Right cardiac atrium (tissue), 5 donors: ENCODE measurements at regions not wholly inside any gene's neighbourhood (a gene's known extent, or its start where the extent isn't known, plus 50 kb on each side); places are given as distances from the start of the nearest gene placed in this dataset.

Experiments
- ATAC-seq, 2 donors: fragments of 200-7000 bp; cut with Tn5 transposase; one replicate each; pipeline versions ENCODE4 v1.8.0 to v1.9.1; 2020; ENCODE audit warnings: moderate library complexity in 2 of 2, mild to moderate bottlenecking in 1 of 2
- DNase-seq, 3 donors: peaks; one replicate each; pipeline ENCODE4 v3.0.0-alpha.2; 2020
- H3K27ac ChIP-seq: one replicate; pipeline ENCODE4 v1.5.1; 2013; ENCODE audit warnings: mild to moderate bottlenecking, low read length, control low read depth, moderate library complexity
- H3K27me3 ChIP-seq: one replicate; pipeline ENCODE4 v1.6.1; 2013; ENCODE audit not compliant: control insufficient read depth, insufficient read depth
- H3K4me1 ChIP-seq: one replicate; pipeline ENCODE4 v1.6.1; 2013; ENCODE audit warnings: low read length; ENCODE audit not compliant: control insufficient read depth, insufficient read depth
- H3K4me3 ChIP-seq: one replicate; pipeline ENCODE4 v1.5.1; 2013; ENCODE audit warnings: low read length, control low read depth
- H3K9me3 ChIP-seq: one replicate; pipeline ENCODE4 v1.6.1; 2013; ENCODE audit warnings: low read length; ENCODE audit not compliant: control insufficient read depth
- WGBS: extraction: QIAGEN DNeasy Blood & Tissue Kit; methylation state at CpG from one replicate; pipeline ENCODE4 v1.1.7; 2013; 5-methylcytosine and 5-hydroxymethylcytosine counted together
- intact Hi-C, 4 donors: fragments of 100-400 bp; cut with DNase I; formaldehyde crosslinking; loops; one replicate each; pipeline versions ENCODE4 v1.11.0 to v1.14.0; 2022 to 2023
- donor health status: healthy with polysubstance abuse.
- donor health status: DM: no; HTN: yes; CAD: no.
- donor health status: DM: no; HTN: no; CAD: no.
- donor health status: DM: no; HTN: yes; CAD: no; lungs with severe emphysema.
- donor health status: DM: yes; HTN: yes; CAD: no.

GRCh38 chr7:46512891-46513413 is 591.9 kb upstream of the IGFBP3 start:
- ATAC-seq, result no peak
- WGBS, result 69% methylated on average over 4 of the region's 4 CpGs
- Histone ChIP-seq H3K9me3 (no peaks in the 10 kb centered on the region), H3K4me1 (peaks cover 2% of the 10 kb centered on the region), H3K27ac (no peak overlapping the region), H3K4me3 (no peak overlapping the region), H3K27me3 (no peaks in the 10 kb centered on the region)
- intact Hi-C loops, result no loop called here
- DNase-seq, result no peak

- DNase-seq (no peak), ATAC-seq (peak; percentile 69 to 77)
- 70% methylated on average over 3 of the region's 3 CpGs for WGBS
- H3K9me3 ChIP-seq, result no peaks in the 10 kb centered on the region
- peaks cover 2% of the 10 kb centered on the region for H3K4me1 ChIP-seq
- H3K4me3 ChIP-seq, result no peak overlapping the region
- no peaks in the 10 kb centered on the region for H3K27me3 ChIP-seq
- H3K27ac ChIP-seq, result no peak overlapping the region
- intact Hi-C loops, result no loop called here
These were observed 590.6 kb upstream of the IGFBP3 start for GRCh38 chr7:46511442-46512215.

- intact Hi-C loops, result no loop called here
- Histone ChIP-seq H3K4me1 (peaks cover 2% of the 10 kb centered on the region), H3K27ac (no peak overlapping the region), H3K9me3 (no peaks in the 10 kb centered on the region), H3K4me3 (no peak overlapping the region), H3K27me3 (no peaks in the 10 kb centered on the region)
- DNase-seq (no peak), ATAC-seq (no peak)
- WGBS, result 83% methylated on average over 2 of the region's 2 CpGs
These were observed 587.5 kb upstream of the IGFBP3 start for GRCh38 chr7:46508583-46508982.

GRCh38 chr7:46507560-46507959 is 586.5 kb upstream of the IGFBP3 start:
- Histone ChIP-seq H3K4me1 (no peaks in the 10 kb centered on the region), H3K27me3 (no peaks in the 10 kb centered on the region), H3K9me3 (no peaks in the 10 kb centered on the region), H3K27ac (no peak overlapping the region), H3K4me3 (no peak overlapping the region)
- no peak for ATAC-seq
- intact Hi-C loops, result no loop called here
- no peak for DNase-seq
- WGBS, result 87% methylated on average over 4 of the region's 4 CpGs

- DNase-seq, result no peak
- Histone ChIP-seq H3K9me3 (no peaks in the 10 kb centered on the region), H3K27me3 (no peaks in the 10 kb centered on the region), H3K4me1 (no peaks in the 10 kb centered on the region), H3K4me3 (no peak overlapping the region), H3K27ac (no peak overlapping the region)
- WGBS, result 88% methylated on average over 3 of the region's 3 CpGs
- intact Hi-C loops, result no loop called here
- no peak for ATAC-seq
These were observed 573.4 kb upstream of the IGFBP3 start for GRCh38 chr7:46494441-46494840.

- DNase-seq (no peak), ATAC-seq (no peak)
- Histone ChIP-seq H3K9me3 (no peaks in the 10 kb centered on the region), H3K4me3 (no peak overlapping the region), H3K27ac (no peak overlapping the region), H3K4me1 (no peaks in the 10 kb centered on the region), H3K27me3 (no peaks in the 10 kb centered on the region)
- intact Hi-C loops, result no loop called here
These were observed 573.0 kb upstream of the IGFBP3 start for GRCh38 chr7:46494028-46494427.

- Histone ChIP-seq H3K4me1 (no peaks in the 10 kb centered on the region), H3K27me3 (no peaks in the 10 kb centered on the region), H3K27ac (no peak overlapping the region), H3K9me3 (no peaks in the 10 kb centered on the region), H3K4me3 (no peak overlapping the region)
- DNase-seq, result no peak
- no peak for ATAC-seq
- intact Hi-C loops, result no loop called here
- WGBS, result 93% methylated on average over 4 of the region's 4 CpGs
These were observed 572.1 kb upstream of the IGFBP3 start for GRCh38 chr7:46493196-46493595.

GRCh38 chr7:46492466-46492865 is 571.4 kb upstream of the IGFBP3 start:
- intact Hi-C loops, result no loop called here
- H3K4me1 ChIP-seq, result no peaks in the 10 kb centered on the region
- 92% methylated on average over 1 of the region's 1 CpG for WGBS
- H3K4me3 ChIP-seq, result no peak overlapping the region
- H3K27ac ChIP-seq, result no peak overlapping the region
- H3K27me3 ChIP-seq, result no peaks in the 10 kb centered on the region
- ATAC-seq, result no peak
- DNase-seq, result no peak
- H3K9me3 ChIP-seq, result no peaks in the 10 kb centered on the region

- Histone ChIP-seq H3K4me1 (no peaks in the 10 kb centered on the region), H3K27me3 (no peaks in the 10 kb centered on the region), H3K9me3 (no peaks in the 10 kb centered on the region), H3K4me3 (no peak overlapping the region), H3K27ac (no peak overlapping the region)
- intact Hi-C loops, result no loop called here
- ATAC-seq, result no peak
- 92% methylated on average over 1 of the region's 1 CpG for WGBS
- DNase-seq, result no peak
These were observed 569.3 kb upstream of the IGFBP3 start for GRCh38 chr7:46490406-46490805.

- DNase-seq, result no peak
These were observed 568.0 kb upstream of the IGFBP3 start for GRCh38 chr7:46489106-46489505.

GRCh38 chr7:46488607-46489006 is 567.5 kb upstream of the IGFBP3 start:
- intact Hi-C loops, result no loop called here

More at GRCh38 chr7:46489106-46489505, 568.0 kb upstream of the IGFBP3 start:
- intact Hi-C loops, result no loop called here
- no peaks in the 10 kb centered on the region for H3K27me3 ChIP-seq
- no peaks in the 10 kb centered on the region for H3K9me3 ChIP-seq
- no peak for ATAC-seq
- no peak overlapping the region for H3K4me3 ChIP-seq
- no peaks in the 10 kb centered on the region for H3K4me1 ChIP-seq
- H3K27ac ChIP-seq, result no peak overlapping the region

More at GRCh38 chr7:46488607-46489006, 567.5 kb upstream of the IGFBP3 start:
- no peak overlapping the region for H3K27ac ChIP-seq
- ATAC-seq, result no peak
- no peak for DNase-seq
- H3K4me3 ChIP-seq, result no peak overlapping the region
- 21% methylated on average over 2 of the region's 2 CpGs for WGBS
- H3K4me1 ChIP-seq, result no peaks in the 10 kb centered on the region
- no peaks in the 10 kb centered on the region for H3K27me3 ChIP-seq
- H3K9me3 ChIP-seq, result no peaks in the 10 kb centered on the region
